NCI-H1694 (cell line): ENCODE measurements at regions not wholly inside any gene's neighbourhood (a gene's known extent, or its start where the extent isn't known, plus 50 kb on each side); places are given as distances from the start of the nearest gene placed in this dataset.

Experiments used
- DNase-seq: peaks from one replicate; lab custom pipeline; 2025; lab: John Stamatoyannopoulos, UW

- no peak for DNase-seq
These were observed 234.8 kb downstream of the PIK3R1 start for GRCh38 chr5:68450245-68450852.

GRCh38 chr5:68452286-68452685, 236.7 kb downstream of the PIK3R1 start:
- DNase-seq = no peak

DNA sequence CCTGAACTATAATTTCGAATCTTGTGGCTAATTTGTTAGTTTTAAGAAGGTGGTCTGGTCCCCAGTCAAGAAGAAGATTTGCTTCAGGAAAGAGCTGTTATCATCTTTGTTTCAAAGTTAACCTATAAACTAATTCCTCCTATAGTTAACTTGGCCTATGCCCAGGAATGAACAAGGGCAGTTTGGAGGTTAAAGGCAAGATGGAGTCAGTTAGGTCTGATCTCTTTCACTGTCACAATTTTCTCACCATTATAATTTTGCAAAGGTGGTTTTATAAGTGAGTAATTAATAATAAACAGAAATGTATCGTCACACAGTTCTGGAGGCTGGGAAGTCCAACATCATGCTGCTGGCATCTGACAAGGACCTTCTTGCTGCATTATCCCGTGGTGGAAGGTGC, 238.6 kb downstream of the PIK3R1 start:
- DNase-seq = no peak

GRCh38 chr5:68454766-68455165, 239.2 kb downstream of the PIK3R1 start:
- DNase-seq = no peak

GRCh38 chr5:68455216-68455615, 239.7 kb downstream of the PIK3R1 start:
- DNase-seq = no peak

GRCh38 chr5:68456756-68457217, 241.2 kb downstream of the PIK3R1 start:
- peak; percentile 2 for DNase-seq

- DNase-seq = no peak
These were observed 241.7 kb downstream of the PIK3R1 start for GRCh38 chr5:68457285-68457684.

- DNase-seq = no peak
These were observed 243.0 kb downstream of the PIK3R1 start for GRCh38 chr5:68458416-68459021.

- DNase-seq = no peak
These were observed 243.7 kb downstream of the PIK3R1 start for GRCh38 chr5:68459093-68459809.

DNA sequence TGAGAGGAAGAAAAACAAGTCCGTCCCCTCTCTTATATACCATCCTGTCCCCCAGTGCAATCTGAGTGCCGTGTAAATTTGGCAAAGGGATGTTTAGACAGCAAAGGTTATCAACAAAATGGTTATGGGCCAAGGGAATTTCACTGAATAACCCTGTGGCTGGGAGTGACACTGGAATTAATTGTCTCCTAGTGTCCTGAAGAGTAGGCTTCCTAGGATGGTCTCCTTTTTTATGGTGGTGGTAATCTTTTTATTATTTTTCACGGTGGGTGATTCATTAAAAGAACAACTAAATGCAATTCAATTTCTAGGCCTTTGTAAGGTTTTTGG, 244.2 kb downstream of the PIK3R1 start:
- no peak for DNase-seq

DNA sequence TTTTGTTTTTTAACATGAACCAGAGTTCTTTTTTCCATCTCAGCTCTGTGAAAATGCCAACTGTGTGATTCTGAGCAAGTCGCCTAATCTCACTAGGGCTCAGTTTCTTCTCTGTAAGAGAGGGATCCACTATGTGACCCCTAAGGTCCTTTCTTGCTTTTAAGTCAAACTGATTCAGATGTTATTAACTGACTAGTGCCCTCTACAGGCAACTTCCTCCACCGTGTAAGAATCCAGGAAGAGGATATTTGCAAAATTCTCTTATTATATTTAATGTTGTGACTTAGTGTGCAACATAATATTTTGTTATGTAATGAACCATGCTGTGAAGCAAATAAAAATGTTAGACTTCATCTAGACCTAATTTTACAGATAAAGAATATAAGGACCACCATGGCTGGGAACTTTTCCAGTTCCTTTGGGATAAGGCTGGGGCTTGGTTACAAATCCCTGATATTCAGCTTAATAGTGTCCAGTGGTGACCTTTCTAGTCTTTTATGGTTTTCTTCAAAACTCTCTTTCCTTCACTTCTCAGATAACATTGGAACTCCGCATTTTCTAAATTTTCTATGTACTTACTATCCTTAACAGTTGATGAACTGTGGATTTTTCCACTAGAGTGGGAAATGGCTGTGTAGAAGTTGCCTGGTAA, 244.7 kb downstream of the PIK3R1 start:
- DNase-seq = peak; percentile 31

DNA sequence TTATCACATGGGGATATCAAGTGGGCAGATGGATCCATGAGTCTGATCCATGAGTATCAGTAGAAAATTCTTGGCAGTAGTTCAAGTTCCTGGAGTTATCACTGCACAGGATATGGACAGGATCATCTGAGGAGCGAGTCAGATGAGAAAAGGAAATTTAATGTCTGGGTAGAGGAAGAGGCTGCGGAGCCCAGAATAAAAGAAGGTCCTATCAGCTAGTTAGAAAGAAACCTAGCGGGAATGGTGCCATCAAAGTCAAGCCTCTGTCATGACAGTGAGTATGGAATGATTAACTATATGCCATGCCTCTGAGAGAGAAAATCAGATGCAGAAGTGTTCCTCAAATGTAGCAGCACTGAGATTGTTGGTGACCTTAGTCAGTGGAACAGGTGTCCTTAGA, 248.1 kb downstream of the PIK3R1 start:
- DNase-seq = no peak

DNA sequence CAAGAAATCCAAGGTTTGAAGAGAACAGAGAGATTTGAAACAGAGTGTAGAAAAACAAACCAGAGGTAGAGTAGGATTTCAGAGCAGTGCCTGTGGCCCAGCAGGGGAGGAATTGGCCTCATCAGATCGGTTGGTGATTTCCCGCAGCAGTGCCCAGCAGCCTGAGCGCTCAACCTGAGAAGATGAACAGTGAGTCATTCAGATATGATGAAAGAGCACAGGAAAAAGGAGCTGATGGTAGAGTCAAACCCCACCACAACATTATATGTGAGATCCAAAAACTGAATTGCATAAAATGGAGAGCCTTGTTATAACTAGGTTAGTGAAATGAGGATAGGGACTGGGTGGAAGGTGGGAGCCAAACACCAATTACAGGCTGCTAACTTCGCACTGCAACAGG, 248.9 kb downstream of the PIK3R1 start:
- DNase-seq = no peak

DNA sequence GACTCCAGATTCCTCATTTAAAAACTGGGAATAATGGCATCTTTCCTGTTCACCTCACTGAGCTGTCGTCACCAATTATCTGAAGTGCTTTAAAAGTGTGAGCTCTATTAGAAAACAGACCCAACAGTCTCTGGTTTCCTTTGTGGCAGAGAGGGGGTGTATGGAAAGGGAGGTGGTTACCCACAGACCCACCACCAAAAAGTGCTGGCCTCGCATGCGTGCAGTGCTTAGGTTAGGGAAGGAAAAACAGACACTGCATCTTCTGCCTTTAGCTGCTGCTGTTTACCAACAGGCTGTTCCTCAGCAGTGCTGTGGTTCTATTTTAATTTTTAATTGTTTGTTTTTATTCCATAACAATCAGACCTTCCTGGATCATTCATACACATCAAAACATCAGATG, 249.6 kb downstream of the PIK3R1 start:
- DNase-seq = no peak

- DNase-seq = no peak
These were observed 250.5 kb downstream of the PIK3R1 start for GRCh38 chr5:68465934-68466551.

- no peak for DNase-seq
These were observed 251.7 kb downstream of the PIK3R1 start for GRCh38 chr5:68467208-68467607.

DNA sequence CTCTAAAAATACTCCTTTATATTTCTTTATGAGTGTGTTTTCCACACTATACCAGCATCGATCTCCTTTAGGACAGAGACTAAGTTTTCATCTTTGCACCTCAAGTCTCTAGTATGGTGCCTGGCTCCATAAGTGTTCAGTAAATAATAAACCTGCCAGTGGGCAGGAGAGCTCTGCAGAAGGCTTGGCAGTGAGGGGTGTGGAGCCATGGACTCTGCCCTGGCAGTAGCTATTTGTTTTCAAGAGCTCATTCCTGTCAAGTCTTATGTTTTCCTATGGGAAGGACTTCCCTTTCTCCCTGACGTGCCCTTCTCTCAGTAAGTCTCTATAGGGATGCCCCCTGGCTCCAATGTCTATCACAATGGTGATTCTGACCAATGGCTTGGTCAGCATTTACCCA, 252.2 kb downstream of the PIK3R1 start:
- DNase-seq = no peak

- no peak for DNase-seq
These were observed 252.8 kb downstream of the PIK3R1 start for GRCh38 chr5:68468322-68468721.

GRCh38 chr5:68475476-68475983, 260.0 kb downstream of the PIK3R1 start:
- DNase-seq = no peak

- DNase-seq = no peak
These were observed 261.3 kb downstream of the PIK3R1 start for GRCh38 chr5:68476854-68477253.

GRCh38 chr5:68478301-68479095, 262.9 kb downstream of the PIK3R1 start:
- no peak for DNase-seq

GRCh38 chr5:68479524-68479923, 264.0 kb downstream of the PIK3R1 start:
- peak; percentile 43 for DNase-seq
